Smooth muscle cell of the brain vasculature (primary cell): ENCODE measurements at regions not wholly inside any gene's neighbourhood (a gene's known extent, or its start where the extent isn't known, plus 50 kb on each side); places are given as distances from the start of the nearest gene placed in this dataset.
"Not testable (repeated sequence)": the region's sequence is repeated elsewhere in the genome, so short reads cannot be mapped to it uniquely, and the experiment has no call there.

ENCODE experiments used
- DNase-seq: peaks from one replicate; pipeline ENCODE4 v3.0.0-alpha.2; 2012; ENCODE audit warnings: low read depth, low spot score

DNA sequence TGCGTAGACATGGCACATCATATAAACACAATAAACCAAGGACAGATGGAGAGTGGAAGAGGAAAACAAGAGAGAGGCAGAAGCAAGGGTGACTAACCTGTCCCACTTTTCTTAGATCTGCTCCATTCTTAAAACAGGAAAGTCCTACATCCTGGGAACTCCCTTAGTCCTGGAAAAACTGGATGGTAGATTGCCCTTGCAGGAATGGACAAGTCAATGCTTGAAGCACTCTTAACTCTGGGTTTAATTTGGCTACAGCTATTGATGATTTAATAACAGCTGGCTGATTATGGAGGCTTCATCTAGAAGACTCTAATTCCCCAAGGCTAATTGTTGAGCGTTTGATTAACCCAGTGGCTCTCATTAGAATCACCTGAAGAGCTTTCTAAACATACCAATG lies 258.8 kb downstream of the MIAT start:
- DNase-seq = no peak

- no peak for DNase-seq
These were observed 260.8 kb downstream of the MIAT start for GRCh38 chr22:26918226-26918625.

GRCh38 chr22:26921726-26922125 lies 264.3 kb downstream of the MIAT start:
- no peak for DNase-seq

DNA sequence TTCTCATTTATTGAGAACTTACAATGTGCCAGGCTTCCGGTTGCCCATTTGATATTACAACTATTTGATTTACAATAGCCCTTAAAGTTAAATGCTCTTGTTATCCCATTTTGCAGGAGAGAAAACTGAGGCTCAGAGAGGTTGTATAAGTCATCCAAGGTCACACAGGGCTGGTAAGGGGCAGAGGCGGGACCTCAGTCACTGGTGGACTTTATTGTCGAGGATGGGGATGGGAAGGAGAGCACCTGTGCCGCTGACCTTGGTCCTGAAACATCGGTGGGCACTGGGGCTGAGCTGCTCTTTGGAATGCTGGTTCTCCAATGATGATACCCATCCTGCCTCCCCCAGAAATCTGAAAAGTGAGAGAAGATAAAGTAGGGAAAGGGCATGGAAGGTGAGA lies 265.4 kb downstream of the MIAT start:
- no peak for DNase-seq

DNA sequence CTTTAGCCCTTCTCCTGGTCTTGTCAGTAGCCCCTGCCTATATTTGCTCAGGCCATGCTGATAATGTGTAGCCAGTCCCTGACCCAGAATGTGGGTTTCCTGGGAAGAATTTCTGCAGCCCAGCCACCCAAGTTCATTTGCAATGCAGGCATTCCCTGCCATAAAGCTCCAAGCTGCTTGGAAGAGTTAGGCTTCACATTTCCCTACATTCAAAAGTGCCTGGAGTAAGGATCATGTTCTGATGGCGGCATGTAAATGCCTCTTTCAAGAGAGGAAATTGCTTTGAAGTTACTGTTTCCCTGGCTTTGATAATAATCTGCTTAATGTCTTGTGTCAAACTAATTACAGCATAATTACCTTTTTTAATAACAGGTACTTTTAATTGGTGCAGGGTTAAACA lies 266.1 kb downstream of the MIAT start:
- no peak for DNase-seq

- no peak for DNase-seq
These were observed 270.4 kb downstream of the MIAT start for GRCh38 chr22:26927821-26928220.

DNA sequence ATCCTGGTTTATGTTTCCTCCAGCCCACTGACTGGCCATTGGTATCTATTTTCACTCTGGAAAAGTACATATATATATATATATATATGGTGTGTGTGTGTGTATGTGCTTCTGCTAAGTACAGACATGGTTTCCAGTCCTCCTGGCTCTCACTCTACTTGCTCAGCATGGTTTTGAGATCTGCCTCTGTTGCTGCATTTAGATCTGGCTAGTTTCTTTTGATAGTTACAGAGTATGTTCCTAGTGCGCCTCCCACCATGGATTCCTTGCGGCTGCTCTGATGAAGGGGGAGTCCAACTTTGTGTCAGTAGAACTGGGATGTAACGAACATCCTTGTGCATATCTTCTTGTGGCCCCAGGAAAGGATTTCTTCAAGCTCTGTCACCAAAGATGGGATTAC lies 274.1 kb downstream of the MIAT start:
- DNase-seq = no peak

DNA sequence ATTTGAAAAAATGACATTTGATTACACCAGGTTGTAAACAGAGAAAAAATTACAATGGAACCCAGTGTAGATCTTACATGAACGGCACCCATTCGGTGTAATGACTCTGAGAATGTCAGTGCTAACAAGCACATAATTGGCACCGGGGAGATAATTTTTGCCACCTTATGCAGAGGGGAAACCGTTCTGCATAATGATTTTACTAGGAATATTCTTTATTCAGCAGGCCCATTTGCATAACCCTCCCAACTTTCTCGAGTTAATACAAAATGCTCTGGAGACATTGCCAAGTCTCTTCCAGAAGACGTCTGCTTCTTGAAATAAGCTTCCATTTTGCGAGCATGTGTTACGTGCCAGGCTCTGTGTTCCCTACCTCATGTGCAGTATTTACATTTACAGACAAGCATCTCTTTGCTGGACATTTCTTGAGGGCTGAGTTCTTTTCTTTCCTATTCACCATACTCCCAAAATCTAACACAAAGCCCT lies 275.8 kb downstream of the MIAT start:
- DNase-seq = no peak

DNA sequence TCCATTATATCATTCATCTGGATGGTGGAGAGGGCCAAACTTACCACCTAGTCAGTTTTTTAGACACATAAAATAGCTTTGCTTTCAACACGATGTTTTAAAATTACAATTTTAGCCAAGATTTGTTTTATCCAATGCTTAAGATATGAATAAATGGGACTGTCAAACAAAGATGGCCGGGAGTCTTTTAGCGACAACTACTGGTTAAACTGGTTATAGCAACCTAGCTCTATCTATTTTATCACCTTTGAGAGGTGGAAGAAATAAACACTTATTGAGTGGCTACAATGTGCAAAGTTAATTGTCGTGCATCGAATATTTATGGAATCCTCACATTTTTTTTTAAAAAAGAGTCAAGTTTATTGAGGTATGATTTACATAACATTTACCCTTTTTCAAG lies 279.8 kb downstream of the MIAT start:
- no peak for DNase-seq

DNA sequence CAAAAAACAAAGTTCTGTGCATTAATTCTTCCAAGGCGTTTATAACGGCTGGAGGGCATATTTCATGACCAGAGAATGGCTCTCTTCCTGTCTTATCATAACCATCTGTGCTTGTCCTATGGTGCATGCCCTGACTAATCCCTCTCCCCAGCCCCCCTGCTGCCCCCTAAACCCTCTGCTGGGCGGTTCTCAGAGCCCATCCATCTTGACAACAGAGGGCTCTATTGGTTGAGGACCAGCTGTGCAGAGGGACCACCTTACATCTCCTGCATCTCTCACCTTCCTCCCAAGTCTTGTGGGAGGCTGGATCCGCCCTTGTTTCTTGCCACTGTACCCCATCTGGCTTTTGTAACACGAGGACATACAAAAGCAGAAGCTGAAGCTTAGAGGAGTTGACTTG lies 282.1 kb downstream of the MIAT start:
- no peak for DNase-seq

DNA sequence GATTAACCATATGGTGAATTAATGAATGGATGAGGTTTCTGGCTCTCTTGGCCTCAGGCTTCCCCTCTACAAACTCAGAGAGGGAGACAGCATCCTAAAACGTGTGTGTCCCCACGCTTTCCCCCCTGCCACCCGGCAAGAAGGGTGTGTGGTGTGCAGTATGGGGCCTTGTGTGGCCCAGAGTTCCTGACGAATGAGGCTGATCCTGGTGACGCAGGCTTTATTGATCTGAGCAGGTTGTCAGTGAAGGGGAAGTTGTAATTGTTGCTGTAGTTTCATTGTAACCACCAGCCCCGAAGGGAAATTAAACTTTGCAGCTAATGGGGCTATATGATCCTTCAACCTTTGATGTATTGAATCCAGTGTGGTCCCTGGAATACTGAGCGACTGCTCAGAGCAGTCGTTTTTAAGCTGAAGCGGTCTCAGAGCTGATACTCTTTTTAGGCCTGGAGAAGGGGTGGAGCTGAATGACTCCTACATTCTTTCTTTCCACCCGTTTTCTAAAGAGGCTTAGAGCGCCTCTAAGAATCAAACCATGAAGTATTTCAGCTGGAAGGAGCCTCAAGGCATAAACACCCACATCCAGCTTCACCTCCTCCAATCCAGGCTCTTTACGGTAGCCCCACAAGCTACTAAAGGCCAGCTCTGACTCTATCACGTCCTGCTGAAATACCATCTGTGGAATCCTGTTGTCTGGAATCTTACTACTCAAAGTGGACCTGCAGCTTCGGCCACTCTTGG lies 284.7 kb downstream of the MIAT start:
- DNase-seq = no peak

DNA sequence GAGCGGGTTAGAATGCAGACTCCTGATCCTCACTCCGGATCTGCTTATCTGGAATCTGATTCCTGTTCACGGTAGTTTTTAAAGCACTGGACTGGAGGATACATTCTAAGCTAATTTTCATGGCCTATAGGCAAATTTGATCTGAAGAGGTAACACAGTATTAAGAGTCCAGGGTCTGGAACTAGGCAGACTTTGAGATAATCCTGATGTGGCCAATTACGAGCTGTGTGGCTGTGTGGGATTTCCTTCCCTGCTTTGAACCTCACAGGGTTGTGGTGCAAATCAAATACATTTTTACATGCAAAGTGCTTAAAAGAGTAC lies 285.2 kb downstream of the MIAT start:
- no peak for DNase-seq

DNA sequence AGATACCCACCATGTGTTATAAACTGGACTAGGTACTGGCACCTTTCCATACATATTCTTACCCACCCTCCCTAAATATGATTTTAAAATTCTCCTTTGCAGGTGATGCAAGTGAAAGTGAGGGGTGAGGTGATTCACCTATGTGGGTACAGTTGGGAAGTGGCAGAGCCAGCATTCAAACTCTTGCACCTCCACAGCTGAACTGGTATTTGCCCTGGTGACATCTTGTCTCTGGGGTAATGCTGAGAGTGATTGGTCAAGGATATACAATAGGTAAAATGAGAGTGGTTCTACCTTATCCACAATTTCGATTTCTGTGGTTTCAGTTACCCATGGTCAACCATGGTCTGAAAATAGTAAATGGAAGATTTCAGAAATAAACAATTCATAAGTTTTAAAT lies 288.2 kb downstream of the MIAT start:
- DNase-seq = no peak

GRCh38 chr22:26949193-26949592 lies 291.8 kb downstream of the MIAT start:
- DNase-seq = no peak

DNA sequence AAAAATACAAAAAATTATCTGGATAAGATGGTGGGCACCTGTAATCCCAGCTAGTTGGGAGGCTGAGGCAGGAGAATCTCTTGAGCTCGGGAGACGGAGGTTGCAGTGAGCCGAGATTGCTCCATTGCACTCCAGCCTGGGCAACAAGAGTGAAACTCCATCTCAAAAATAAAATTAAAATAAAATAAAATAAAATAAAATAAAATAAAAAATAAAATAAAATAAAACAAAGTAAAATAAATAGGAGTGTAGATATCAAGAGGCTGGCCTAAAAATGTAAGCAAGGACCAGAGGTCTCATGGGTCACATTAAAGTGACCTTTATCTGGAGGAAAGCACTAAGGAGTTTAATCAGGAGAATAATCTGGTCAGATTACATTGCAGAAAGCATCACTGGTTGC lies 293.8 kb downstream of the MIAT start:
- DNase-seq = not testable (repeated sequence)

GRCh38 chr22:26952004-26952403 lies 294.6 kb downstream of the MIAT start:
- no peak for DNase-seq

DNA sequence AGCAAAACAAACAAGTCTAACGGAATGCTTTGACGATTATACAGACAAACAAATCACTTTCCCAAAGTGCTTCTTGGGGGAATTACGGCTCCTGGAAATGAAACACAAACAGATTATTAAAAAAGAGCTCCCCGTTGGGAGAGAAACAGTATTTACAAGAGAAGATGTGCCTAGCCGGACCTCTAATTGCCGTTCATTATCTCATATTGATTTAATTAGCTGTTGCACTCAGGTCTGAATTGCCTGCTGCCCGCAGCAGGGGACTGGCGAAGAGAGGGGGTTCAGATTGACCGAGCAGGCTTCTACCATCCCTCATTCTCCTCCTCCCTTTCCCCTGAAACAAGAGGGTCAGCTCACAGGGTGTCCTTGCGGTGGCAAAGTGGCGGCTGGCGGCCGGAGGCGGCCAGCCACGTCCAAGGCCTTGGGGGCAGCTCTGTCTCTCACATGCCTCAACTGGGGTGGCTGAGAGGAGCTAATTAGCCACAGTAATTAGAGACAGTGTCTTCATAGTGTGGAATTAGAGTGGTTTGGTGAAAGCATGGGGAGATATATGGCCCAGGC lies 295.1 kb downstream of the MIAT start:
- DNase-seq = no peak

DNA sequence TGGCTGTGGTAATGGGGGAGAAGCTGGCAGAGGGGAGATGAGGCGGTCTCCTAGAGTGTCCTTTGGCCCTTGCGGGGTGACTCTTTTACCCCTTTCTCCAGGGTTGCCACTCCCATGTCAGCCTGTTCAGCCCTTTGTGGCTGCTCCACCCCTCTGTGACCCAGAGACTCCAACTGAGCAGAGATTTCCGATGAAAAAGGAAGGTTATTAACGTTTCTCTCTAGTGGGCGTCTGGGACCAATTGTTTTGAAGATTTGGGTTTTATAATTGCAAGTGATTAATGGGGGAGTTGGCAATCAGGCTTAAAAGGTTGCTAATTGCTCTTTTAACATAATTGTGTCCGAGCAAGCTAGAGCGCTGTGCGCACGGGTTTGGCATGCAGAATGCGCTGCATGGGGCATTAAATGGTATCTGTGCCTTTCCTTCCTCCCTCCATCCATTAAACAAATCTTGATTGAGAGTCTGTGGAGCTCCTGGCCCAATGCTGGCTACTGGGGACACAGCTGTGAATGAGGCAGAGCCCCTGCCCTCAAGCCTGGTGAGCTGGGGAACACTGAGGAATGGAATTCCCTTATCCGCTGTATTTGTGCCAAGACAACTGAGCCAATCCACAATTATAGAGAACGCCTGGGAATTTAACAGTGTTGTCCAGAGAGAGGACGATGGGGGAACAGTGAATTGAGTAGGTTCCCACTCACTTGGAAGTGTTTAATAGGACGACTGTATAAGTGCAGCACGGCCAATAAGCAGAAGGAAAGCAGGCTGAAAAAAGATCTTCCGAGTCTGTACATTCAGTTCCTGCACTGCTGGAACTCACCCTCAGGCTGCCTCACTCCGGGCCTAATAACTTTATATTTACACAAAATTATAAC lies 295.9 kb downstream of the MIAT start:
- no peak for DNase-seq

DNA sequence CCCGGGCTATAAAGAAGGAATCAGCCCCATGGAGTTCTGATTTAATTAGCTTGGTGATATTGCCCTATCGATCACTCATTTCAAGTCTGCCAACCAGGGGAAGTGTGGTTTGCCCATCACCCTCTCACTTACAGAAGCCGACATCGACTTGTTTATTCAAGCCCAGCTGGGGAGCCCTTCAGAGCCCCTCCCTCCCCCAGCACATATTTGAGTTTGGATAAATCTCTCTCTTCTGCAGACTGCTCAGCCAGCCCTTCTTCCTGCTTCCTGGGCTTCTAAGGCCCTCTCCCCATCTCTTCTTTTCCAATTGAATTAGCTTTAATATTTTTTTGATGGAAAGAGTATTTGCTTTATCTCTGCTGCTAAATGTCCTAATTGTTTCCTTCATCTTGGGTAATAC lies 299.0 kb downstream of the MIAT start:
- no peak for DNase-seq

DNA sequence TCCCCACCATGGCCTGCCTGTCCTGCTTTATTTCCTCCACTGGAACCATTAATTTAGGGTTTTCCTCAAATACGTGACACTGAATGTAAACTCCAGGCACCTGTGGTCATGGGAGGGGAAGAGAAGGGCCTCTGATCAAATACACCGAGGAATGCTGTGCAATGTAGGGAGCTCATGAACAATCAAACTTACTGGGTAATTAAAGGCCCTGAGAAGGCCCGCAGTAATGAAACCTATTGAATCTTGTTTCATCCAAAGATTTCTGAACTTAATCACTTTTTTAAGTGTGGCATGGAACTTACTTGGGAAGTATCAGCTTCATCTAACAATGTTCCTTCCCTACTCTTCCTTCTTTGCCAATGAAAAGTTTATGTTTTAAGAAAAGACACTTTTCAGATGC lies 299.8 kb downstream of the MIAT start:
- DNase-seq = no peak

DNA sequence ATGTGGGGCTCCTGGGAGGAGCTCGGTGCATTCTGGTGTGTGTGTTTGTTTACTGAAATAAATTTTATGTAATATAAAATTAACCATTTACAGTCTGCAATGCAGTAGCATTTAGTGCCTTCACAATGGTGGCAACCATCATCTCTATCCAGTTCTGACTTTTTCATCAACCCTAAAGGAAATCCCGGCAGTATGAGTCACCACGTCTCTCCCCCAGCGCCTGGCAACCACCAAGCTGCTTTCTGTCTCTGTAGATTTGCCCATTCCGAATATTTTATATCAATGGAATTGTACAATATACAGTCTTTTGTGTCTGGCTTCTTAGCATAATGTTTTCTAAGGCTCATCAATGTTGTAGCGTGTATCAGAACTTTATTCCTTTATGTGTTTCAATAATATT lies 300.5 kb downstream of the MIAT start:
- DNase-seq = no peak

DNA sequence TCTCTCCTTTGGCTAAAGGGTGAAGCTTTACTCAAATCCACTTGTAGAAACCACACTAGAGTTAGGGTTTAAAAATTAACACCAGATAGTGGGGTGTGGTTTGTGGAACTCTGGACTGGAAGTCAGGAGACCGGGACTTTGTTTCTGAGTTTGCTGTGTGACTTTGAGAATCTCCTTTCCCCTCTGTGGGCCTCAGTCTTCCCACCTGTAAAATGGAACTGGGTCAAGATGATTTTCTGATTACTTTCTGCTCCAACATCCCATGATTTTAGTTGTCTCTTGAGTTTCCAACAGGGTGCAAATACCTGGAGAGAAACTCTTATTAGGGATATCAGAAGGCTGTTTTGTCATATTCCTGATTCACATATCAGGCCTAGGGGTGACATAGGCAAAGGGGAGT lies 301.0 kb downstream of the MIAT start:
- DNase-seq = no peak

GRCh38 chr22:26964642-26965041 lies 307.3 kb downstream of the MIAT start:
- DNase-seq = no peak
